GM13976 (cell line): ENCODE measurements at regions not wholly inside any gene's neighbourhood (a gene's known extent, or its start where the extent isn't known, plus 50 kb on each side); places are given as distances from the start of the nearest gene placed in this dataset.

Experiments
- DNase-seq: peaks from one replicate; pipeline ENCODE4 v3.0.0; 2012; ENCODE audit warnings: low spot score
- CTCF ChIP-seq: IDR thresholded peaks from 2 replicates; pipeline ENCODE4 v1.5.1; 2012; ENCODE audit warnings: borderline replicate concordance, mild to moderate bottlenecking; ENCODE audit not compliant: insufficient read depth; ENCODE audit errors: extremely low read depth, missing control alignments, control extremely low read depth
- in situ Hi-C: fragments of 300-500 bp; cut with MboI; formaldehyde crosslinking; loops from one replicate; pipeline ENCODE4 v1.12.0; 2022; ENCODE audit warnings: low sequenced_read_pairs, mixed read lengths, inconsistent platforms; ENCODE audit not compliant: unreplicated experiment

GRCh38 chr2:118340103-118340502 is 251.8 kb downstream of the INSIG2 start:
- TF ChIP-seq CTCF: no peak
- DNase-seq: no peak
- in situ Hi-C loops: no loop called here

- in situ Hi-C loops: no loop called here
- TF ChIP-seq CTCF: no peak
Measured at GRCh38 chr2:118339386-118339785, 251.1 kb downstream of the INSIG2 start.

GRCh38 chr2:118333664-118334063 is 245.4 kb downstream of the INSIG2 start:
- in situ Hi-C loops: no loop called here
- no peak for DNase-seq
- TF ChIP-seq CTCF: no peak

More at GRCh38 chr2:118339386-118339785, 251.1 kb downstream of the INSIG2 start:
- DNase-seq: no peak

- in situ Hi-C loops: no loop called here
- no peak for TF ChIP-seq CTCF
- DNase-seq: no peak
Measured at GRCh38 chr2:118325321-118325955, 237.2 kb downstream of the INSIG2 start.

GRCh38 chr2:118322406-118322805 is 234.1 kb downstream of the INSIG2 start:
- in situ Hi-C loops: no loop called here
- no peak for DNase-seq
- TF ChIP-seq CTCF: no peak

GRCh38 chr2:118321432-118322105 is 233.3 kb downstream of the INSIG2 start:
- DNase-seq: no peak
- no peak for TF ChIP-seq CTCF
- in situ Hi-C loops: no loop called here

GRCh38 chr2:118320658-118321057 is 232.4 kb downstream of the INSIG2 start:
- TF ChIP-seq CTCF: no peak
- in situ Hi-C loops: no loop called here
- no peak for DNase-seq
